K562 (cell line): ENCODE measurements at regions not wholly inside any gene's neighbourhood (a gene's known extent, or its start where the extent isn't known, plus 50 kb on each side); places are given as distances from the start of the nearest gene placed in this dataset.

Experiments
- ATAC-seq: fragments of 200-7000 bp; cut with Tn5 transposase; 3 replicates; pipeline ENCODE4 v1.9.1; 2020; ENCODE audit warnings: moderate library complexity
- BruUV-seq: library from RNA; stranded (reverse); fragments of 400-500 nt; replicated peaks from 2 replicates; lab custom pipeline; 2021; lab: Mats Ljungman, UMichigan
- CTCF ChIA-PET: fragments of 300-600 bp; formaldehyde crosslinking; extraction: SDS; loops from one replicate; lab custom pipeline; 2021; ENCODE audit warnings: low intra/inter-chr PET ratio; lab: Yijun Ruan, JAX
- POLR2A ChIA-PET: fragments of 300-600, 350-650 bp; sonication (Branson Sonifier 250); formaldehyde crosslinking; extraction: SDS; loops from one replicate; lab custom pipeline; 2021; ENCODE audit warnings: antibody characterized with exemption, inconsistent platforms; lab: Yijun Ruan, JAX
- DNase-seq, 4 experiments: peaks; one replicate each; pipeline versions ENCODE4 v3.0.0 to v3.0.0-alpha.2; 2011 to 2018; ENCODE audit warnings: low spot score in 3 of 4, mixed read lengths in 3 of 4; ENCODE audit errors: extremely low read depth in 1 of 4
- FAIRE-seq: peaks from 2 replicates; lab custom pipeline; 2011; peaks lifted over from hg19 to GRCh38; lab: Jason Lieb, UNC
- H2AFZ ChIP-seq: 2 replicates; pipeline ENCODE4 v1.6.0; 2011; ENCODE audit warnings: low read depth, low read length, control low read depth, inconsistent platforms
- H3K27ac ChIP-seq: fragments of 200-600 bp; 3 replicates; pipeline ENCODE4 v1.8.0; 2011; ENCODE audit warnings: low read depth, mild to moderate bottlenecking, control low read depth, inconsistent platforms, low read length, moderate library complexity, mixed read lengths; ENCODE audit errors: extremely low read depth
- H3K27me3 ChIP-seq, 2 experiments: fragments of 300-600 bp in 1 of 2; 2 replicates in 1 of 2; 3 replicates in 1 of 2; pipeline versions ENCODE4 v1.6.0 to v1.8.0; 2011; ENCODE audit warnings: inconsistent platforms in 2 of 2, low read length in 2 of 2, mild to moderate bottlenecking in 1 of 2, mixed read lengths in 1 of 2, moderate library complexity in 1 of 2; ENCODE audit not compliant: control insufficient read depth in 2 of 2, insufficient read depth in 2 of 2
- H3K36me3 ChIP-seq: fragments of 300-600 bp; 3 replicates; pipeline ENCODE4 v1.8.0; 2011; ENCODE audit warnings: mild to moderate bottlenecking, low read length, inconsistent platforms; ENCODE audit not compliant: control insufficient read depth, insufficient read depth
- H3K4me1 ChIP-seq, 2 experiments: fragments of 200-600 bp in 1 of 2; replicated peaks in 1 of 2; 2 replicates in 1 of 2; 3 replicates in 1 of 2; pipeline versions ENCODE4 v1.5.1 to v1.8.0; 2011; ENCODE audit warnings: inconsistent platforms in 2 of 2, low read length in 2 of 2, mild to moderate bottlenecking in 1 of 2, mixed read lengths in 1 of 2, moderate library complexity in 1 of 2; ENCODE audit not compliant: control insufficient read depth in 2 of 2, insufficient read depth in 2 of 2
- H3K4me2 ChIP-seq: 2 replicates; pipeline ENCODE4 v1.6.1; 2011; ENCODE audit warnings: low read length, control low read depth, inconsistent platforms, mixed read lengths; ENCODE audit not compliant: insufficient read depth
- H3K4me3 ChIP-seq: fragments of 200-600 bp; sonication (generic), shearing (Covaris generic); 2 replicates; pipeline ENCODE4 v1.5.1; 2016; ENCODE audit warnings: control low read depth, inconsistent platforms
- H3K79me2 ChIP-seq: fragments of 200-600 bp; 3 replicates; pipeline ENCODE4 v1.8.0; 2011; ENCODE audit warnings: low read length, inconsistent platforms; ENCODE audit not compliant: control insufficient read depth, insufficient read depth
- H3K9ac ChIP-seq, 2 experiments: 2 replicates each; pipeline versions ENCODE4 v1.6.0 to v1.6.1; 2011; ENCODE audit warnings: low read depth in 2 of 2, low read length in 2 of 2, control low read depth in 1 of 2, inconsistent platforms in 1 of 2, mild to moderate bottlenecking in 1 of 2, mixed read lengths in 1 of 2; ENCODE audit not compliant: insufficient read depth in 1 of 2
- H3K9me1 ChIP-seq: one replicate; pipeline ENCODE4 v1.6.0; 2011; ENCODE audit warnings: inconsistent platforms, mild to moderate bottlenecking, low read length, moderate library complexity; ENCODE audit not compliant: control insufficient read depth, insufficient read depth
- H3K9me3 ChIP-seq: replicated peaks from 2 replicates; pipeline ENCODE4 v1.5.1; 2011; ENCODE audit warnings: low read depth, low read length, inconsistent platforms; ENCODE audit not compliant: control insufficient read depth, insufficient read depth
- H4K20me1 ChIP-seq: replicated peaks from 2 replicates; pipeline ENCODE4 v1.6.1; 2011; ENCODE audit warnings: low read length, inconsistent platforms, mixed read lengths; ENCODE audit not compliant: control insufficient read depth, insufficient read depth
- CHCHD3 ChIP-seq: fragments of 250-450 bp; sonication (Bioruptor Pico); IDR thresholded peaks from 2 replicates; pipeline ENCODE4 v2.1.2; 2022; ENCODE audit warnings: mild to moderate bottlenecking
- EGR1 ChIP-seq: fragments of 450-650 bp; conservative IDR thresholded peaks from 2 replicates; pipeline ENCODE4 v1.6.1; 2017; ENCODE audit warnings: mild to moderate bottlenecking
- NCOA1 ChIP-seq: fragments of 450-650 bp; IDR thresholded peaks from 2 replicates; pipeline ENCODE4 v1.6.1; 2016; ENCODE audit warnings: low read depth
- RBM25 ChIP-seq: fragments of 200-400 bp; formaldehyde crosslinking; IDR thresholded peaks from 2 replicates; pipeline ENCODE4 v1.6.1; 2018; ENCODE audit warnings: low read length, low read depth, moderate library complexity; ENCODE audit not compliant: severe bottlenecking
- RCOR1 ChIP-seq, 2 experiments: IDR thresholded peaks; 2 replicates each; pipeline ENCODE4 v1.6.1; 2012; ENCODE audit warnings: low read depth in 2 of 2, low read length in 2 of 2, borderline replicate concordance in 1 of 2, improper control_type of control experiment in 1 of 2
- SRSF1 ChIP-seq: fragments of 200-400 bp; formaldehyde crosslinking; IDR thresholded peaks from 2 replicates; pipeline ENCODE4 v1.6.1; 2017; ENCODE audit warnings: mild to moderate bottlenecking, low read depth, low read length, moderate library complexity
- ZFPM2 ChIP-seq: fragments of 250-450 bp; sonication (Bioruptor Pico); IDR thresholded peaks from 2 replicates; pipeline ENCODE4 v1.5.1; 2022; ENCODE audit warnings: mild to moderate bottlenecking
- ZNF263 ChIP-seq: sonication (generic); formaldehyde crosslinking; IDR thresholded peaks from 2 replicates; pipeline ENCODE4 v1.8.0; 2022; ENCODE audit warnings: mild to moderate bottlenecking, missing genetic modification reagents, borderline replicate concordance
- WGBS: fragments of 100-300 bp; shearing (Covaris generic); methylation state at CpG from one replicate; pipeline ENCODE4 v1.1.6; 2016; ENCODE audit warnings: low coverage, mixed read lengths; ENCODE audit not compliant: insufficient coverage; ENCODE audit errors: missing lambda C conversion rate; 5-methylcytosine and 5-hydroxymethylcytosine counted together
- in situ Hi-C: fragments of 300-500 bp; cut with MboI; formaldehyde crosslinking; loops from 4 replicates; pipeline ENCODE4 v1.15.0; 2018; ENCODE audit warnings: inconsistent platforms, mixed read lengths
- intact Hi-C: fragments of 100-400 bp; cut with micrococcal nuclease; formaldehyde crosslinking; loops from 2 replicates; pipeline ENCODE4 v1.14.2; 2022
- TF ChIP-seq, protein P1 (sequence below): fragments of 250-450 bp; sonication (Bioruptor Pico); IDR thresholded peaks from 2 replicates; pipeline ENCODE4 v1.8.0; 2022; ENCODE audit warnings: inconsistent platforms, mild to moderate bottlenecking, moderate library complexity, borderline replicate concordance

DNA sequence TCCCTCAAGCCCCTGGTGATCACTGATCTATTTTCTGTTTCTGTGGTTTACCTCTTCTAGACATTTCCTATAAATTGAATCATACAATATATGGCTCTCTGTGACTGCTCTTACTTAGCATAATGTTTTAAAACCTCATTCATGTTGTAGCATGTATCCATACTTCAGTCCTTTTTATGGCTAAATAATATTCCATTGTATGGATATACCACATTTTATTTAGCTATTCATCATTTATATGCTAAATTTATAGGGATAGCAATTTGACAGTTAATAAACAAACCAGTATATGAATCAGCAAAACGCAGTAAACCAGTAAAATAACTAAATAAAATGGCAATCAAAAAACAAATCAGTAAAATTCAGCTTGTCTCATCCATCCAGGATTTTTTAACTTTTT, 286.1 kb upstream of the HNRNPA3 start:
- no peaks in the 10 kb centered on the region for H4K20me1 ChIP-seq
- H3K4me3 ChIP-seq, result no peak overlapping the region
- no peak overlapping the region for H2AFZ ChIP-seq
- no peak overlapping the region for H3K4me2 ChIP-seq
- ATAC-seq, result no peak
- FAIRE-seq, result no peak
- 0% methylated on average over 1 of the region's 1 CpG for WGBS
- H3K4me1 ChIP-seq, result no peaks in the 10 kb centered on the region; a peak in 1 of 5 replicates
- TF ChIP-seq NCOA1, result no peak
- TF ChIP-seq RBM25, result peak; percentile 29
- no peak for TF ChIP-seq EGR1
- no peak for TF ChIP-seq ZNF263 (CRISPR knock-in tag)
- TF ChIP-seq, protein P1, sequence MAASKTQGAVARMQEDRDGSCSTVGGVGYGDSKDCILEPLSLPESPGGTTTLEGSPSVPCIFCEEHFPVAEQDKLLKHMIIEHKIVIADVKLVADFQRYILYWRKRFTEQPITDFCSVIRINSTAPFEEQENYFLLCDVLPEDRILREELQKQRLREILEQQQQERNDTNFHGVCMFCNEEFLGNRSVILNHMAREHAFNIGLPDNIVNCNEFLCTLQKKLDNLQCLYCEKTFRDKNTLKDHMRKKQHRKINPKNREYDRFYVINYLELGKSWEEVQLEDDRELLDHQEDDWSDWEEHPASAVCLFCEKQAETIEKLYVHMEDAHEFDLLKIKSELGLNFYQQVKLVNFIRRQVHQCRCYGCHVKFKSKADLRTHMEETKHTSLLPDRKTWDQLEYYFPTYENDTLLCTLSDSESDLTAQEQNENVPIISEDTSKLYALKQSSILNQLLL (CRISPR knock-in tag), result no peak
- TF ChIP-seq RCOR1 (IDR thresholded peaks at IDR 0.05; ENCODE audit: borderline replicate concordance in 1 of 2, low read depth in 2 of 2, low read length in 2 of 2), result no peak
- no peak for TF ChIP-seq SRSF1
- TF ChIP-seq CHCHD3 (CRISPR knock-in tag), result no peak
- no peak for TF ChIP-seq ZFPM2
- ChIA-PET CTCF (no interaction called here), POLR2A (no interaction called here)
- no peaks in the 10 kb centered on the region for H3K9me1 ChIP-seq
- no peak overlapping the region for H3K9ac ChIP-seq
- H3K36me3 ChIP-seq, result no peaks in the 10 kb centered on the region
- H3K9me3 ChIP-seq, result no peaks in the 10 kb centered on the region
- no peak for DNase-seq
- no peak overlapping the region for H3K27ac ChIP-seq
- no TSS peak for BruUV-seq
- no peaks in the 10 kb centered on the region for H3K79me2 ChIP-seq
- H3K27me3 ChIP-seq, result no peaks in the 10 kb centered on the region
- intact Hi-C loops (no loop called here), in situ Hi-C loops (no loop called here)
